Thyroid gland (tissue), 4 donors: ENCODE measurements at regions not wholly inside any gene's neighbourhood (a gene's known extent, or its start where the extent isn't known, plus 50 kb on each side); places are given as distances from the start of the nearest gene placed in this dataset.
A peak's percentile ranks its signal among the peaks of the same experiment; 100 is the strongest.

ENCODE experiments used
- DNase-seq, 2 donors: peaks; one replicate each; pipeline ENCODE4 v3.0.0-alpha.2; 2019
- H3K27ac ChIP-seq, 3 donors: fragments of 200-600 bp; sonication (generic); 1 replicate in 2 of 3; 2 replicates in 1 of 3; pipeline ENCODE4 v1.5.1; 2016 to 2019; ENCODE audit warnings: mild to moderate bottlenecking in 1 of 3, moderate library complexity in 1 of 3
- H3K27me3 ChIP-seq: fragments of 200-600 bp; sonication (generic); one replicate; pipeline ENCODE4 v1.5.1; 2019
- H3K36me3 ChIP-seq, 2 donors: fragments of 200-600 bp; sonication (generic); one replicate each; pipeline ENCODE4 v1.5.1; 2016 to 2019
- H3K4me1 ChIP-seq, 2 donors: fragments of 200-600 bp; sonication (generic); one replicate each; pipeline ENCODE4 v1.5.1; 2017 to 2019
- H3K4me3 ChIP-seq, 3 donors: fragments of 200-600 bp; sonication (generic); replicated peaks in 1 of 3; 1 replicate in 2 of 3; 2 replicates in 1 of 3; pipeline ENCODE4 v1.5.1; 2016; ENCODE audit warnings: mild to moderate bottlenecking in 1 of 3
- H3K9me3 ChIP-seq: fragments of 200-600 bp; sonication (generic); one replicate; pipeline ENCODE4 v1.5.1; 2017
- POLR2A ChIP-seq, 2 donors: fragments of 450-650 bp; IDR thresholded peaks; one replicate each; pipeline ENCODE4 v1.6.1; 2017; ENCODE audit warnings: antibody characterized with exemption in 2 of 2, mild to moderate bottlenecking in 2 of 2, moderate library complexity in 1 of 2
- WGBS, 2 donors: methylation state at CpG; one replicate each; pipeline ENCODE4 v1.1.5; 2017; 5-methylcytosine and 5-hydroxymethylcytosine counted together
- intact Hi-C: fragments of 100-400 bp; cut with DNase I; formaldehyde crosslinking; loops from one replicate; pipeline ENCODE4 v1.15.1; 2023
- TF ChIP-seq, protein P1 (sequence below), 6 experiments: fragments of 200-600 bp in 3 of 6; fragments of 450-650 bp in 3 of 6; sonication (generic) in 3 of 6; IDR thresholded peaks; one replicate each; pipeline ENCODE4 v1.5.1; 2016 to 2019; ENCODE audit warnings: antibody characterized with exemption in 6 of 6, mild to moderate bottlenecking in 2 of 6, inconsistent platforms in 1 of 6, moderate library complexity in 1 of 6

DNA sequence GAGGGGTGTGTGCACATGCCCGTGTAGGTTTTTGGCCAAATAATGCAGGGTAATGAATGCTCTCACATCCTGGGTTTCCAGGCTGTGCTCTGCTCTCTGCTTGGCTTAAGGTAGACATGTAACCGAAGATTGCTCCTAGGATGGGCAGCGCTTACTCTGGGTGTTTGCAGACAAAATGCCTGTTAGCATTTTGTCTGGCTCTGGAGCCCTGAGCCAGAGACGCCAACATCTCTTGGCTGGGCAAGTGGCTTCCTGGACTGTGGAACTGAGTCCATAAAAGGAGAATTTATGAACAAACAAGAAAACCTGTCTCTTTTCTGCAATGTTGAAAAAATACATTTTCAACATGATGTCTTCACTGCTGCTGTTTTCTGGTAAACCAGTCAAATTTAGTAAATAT, 96.0 kb upstream of the TSPAN2 start:
- DNase-seq: no peak
- no peak overlapping the region for H3K27ac ChIP-seq
- no peaks in the 10 kb centered on the region for H3K36me3 ChIP-seq
- no peaks in the 10 kb centered on the region for H3K9me3 ChIP-seq
- TF ChIP-seq, protein P1, sequence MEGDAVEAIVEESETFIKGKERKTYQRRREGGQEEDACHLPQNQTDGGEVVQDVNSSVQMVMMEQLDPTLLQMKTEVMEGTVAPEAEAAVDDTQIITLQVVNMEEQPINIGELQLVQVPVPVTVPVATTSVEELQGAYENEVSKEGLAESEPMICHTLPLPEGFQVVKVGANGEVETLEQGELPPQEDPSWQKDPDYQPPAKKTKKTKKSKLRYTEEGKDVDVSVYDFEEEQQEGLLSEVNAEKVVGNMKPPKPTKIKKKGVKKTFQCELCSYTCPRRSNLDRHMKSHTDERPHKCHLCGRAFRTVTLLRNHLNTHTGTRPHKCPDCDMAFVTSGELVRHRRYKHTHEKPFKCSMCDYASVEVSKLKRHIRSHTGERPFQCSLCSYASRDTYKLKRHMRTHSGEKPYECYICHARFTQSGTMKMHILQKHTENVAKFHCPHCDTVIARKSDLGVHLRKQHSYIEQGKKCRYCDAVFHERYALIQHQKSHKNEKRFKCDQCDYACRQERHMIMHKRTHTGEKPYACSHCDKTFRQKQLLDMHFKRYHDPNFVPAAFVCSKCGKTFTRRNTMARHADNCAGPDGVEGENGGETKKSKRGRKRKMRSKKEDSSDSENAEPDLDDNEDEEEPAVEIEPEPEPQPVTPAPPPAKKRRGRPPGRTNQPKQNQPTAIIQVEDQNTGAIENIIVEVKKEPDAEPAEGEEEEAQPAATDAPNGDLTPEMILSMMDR (IDR thresholded peaks at IDR 0.05): no peak
- no peaks in the 10 kb centered on the region for H3K4me1 ChIP-seq
- intact Hi-C loops: no loop called here
- H3K4me3 ChIP-seq: no peak overlapping the region
- whole genome bisulfite sequencing, 2 donors: 82 to 97% methylated on average over 4 of the region's 4 CpGs
- no peaks in the 10 kb centered on the region for H3K27me3 ChIP-seq

DNA sequence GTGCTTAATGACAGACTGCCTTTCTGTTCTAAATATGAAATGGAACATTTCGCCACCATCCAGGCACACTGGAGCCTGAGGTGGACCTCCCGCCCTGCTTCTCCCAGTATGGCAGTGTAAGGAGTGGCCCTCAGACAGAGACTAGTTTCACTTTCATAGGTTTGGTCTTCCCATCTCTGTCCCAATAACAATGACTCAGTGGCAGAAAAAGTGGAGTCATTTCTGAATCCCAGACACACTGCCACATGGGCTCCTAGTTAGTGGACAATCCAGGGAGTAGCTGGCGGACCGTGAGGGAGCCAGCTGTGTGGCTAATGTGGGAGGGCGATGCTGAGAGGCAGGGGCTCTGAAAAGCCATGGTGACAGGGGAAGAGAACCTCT, 95.6 kb upstream of the TSPAN2 start:
- intact Hi-C loops: no loop called here
- Histone ChIP-seq H3K36me3 (no peaks in the 10 kb centered on the region), H3K27ac (no peak overlapping the region), H3K27me3 (no peaks in the 10 kb centered on the region), H3K4me3 (no peak overlapping the region), H3K9me3 (no peaks in the 10 kb centered on the region), H3K4me1 (no peaks in the 10 kb centered on the region)
- 90 to 94% methylated on average over 5 of the region's 5 CpGs for WGBS, 2 donors
- DNase-seq: no peak
- TF ChIP-seq, protein P1 (IDR thresholded peaks at IDR 0.05): no peak

DNA sequence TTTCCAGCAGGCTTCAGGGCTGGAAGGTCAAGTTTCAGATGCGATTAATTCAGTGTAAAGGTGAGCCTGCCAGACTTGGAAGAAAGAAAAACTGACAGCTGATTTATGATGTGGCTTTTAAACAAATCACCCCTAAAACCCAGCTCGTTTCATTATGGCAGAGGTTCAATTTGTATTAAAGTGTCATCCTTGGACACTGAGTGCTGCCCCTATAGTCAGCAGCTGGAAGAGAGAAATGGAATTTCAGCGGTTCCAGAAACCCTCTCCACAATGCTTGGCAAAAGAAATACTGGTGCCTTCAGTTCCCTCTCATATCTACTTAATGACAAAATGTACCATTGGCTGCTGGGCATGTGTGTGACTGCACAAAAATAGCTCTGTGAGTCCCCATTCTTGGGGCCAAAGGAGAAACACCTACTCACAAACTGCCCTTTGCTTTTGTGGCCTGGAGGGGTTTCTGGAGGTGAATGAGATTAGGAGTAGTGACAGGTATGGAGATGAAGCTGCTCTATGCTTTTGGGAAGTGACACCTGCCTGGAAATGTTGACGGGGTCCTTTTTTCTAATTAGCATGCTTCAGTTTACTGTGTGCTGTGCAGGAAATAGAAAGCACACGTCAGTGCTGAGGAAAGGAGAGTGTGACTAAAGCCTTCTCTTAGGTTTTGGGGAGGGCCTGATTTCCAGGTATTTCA, 95.1 kb upstream of the TSPAN2 start:
- no peak overlapping the region for H3K4me3 ChIP-seq
- no peak for TF ChIP-seq POLR2A (IDR thresholded peaks at IDR 0.05)
- TF ChIP-seq, protein P1 (IDR thresholded peaks at IDR 0.05): no peak
- 67 to 75% methylated on average over 5 of the region's 5 CpGs for WGBS, 2 donors
- H3K27me3 ChIP-seq: no peaks in the 10 kb centered on the region
- intact Hi-C loops: no loop called here
- no peaks in the 10 kb centered on the region for H3K36me3 ChIP-seq
- H3K9me3 ChIP-seq: no peaks in the 10 kb centered on the region
- DNase-seq: no peak
- no peaks in the 10 kb centered on the region for H3K4me1 ChIP-seq
- H3K27ac ChIP-seq: no peak overlapping the region

DNA sequence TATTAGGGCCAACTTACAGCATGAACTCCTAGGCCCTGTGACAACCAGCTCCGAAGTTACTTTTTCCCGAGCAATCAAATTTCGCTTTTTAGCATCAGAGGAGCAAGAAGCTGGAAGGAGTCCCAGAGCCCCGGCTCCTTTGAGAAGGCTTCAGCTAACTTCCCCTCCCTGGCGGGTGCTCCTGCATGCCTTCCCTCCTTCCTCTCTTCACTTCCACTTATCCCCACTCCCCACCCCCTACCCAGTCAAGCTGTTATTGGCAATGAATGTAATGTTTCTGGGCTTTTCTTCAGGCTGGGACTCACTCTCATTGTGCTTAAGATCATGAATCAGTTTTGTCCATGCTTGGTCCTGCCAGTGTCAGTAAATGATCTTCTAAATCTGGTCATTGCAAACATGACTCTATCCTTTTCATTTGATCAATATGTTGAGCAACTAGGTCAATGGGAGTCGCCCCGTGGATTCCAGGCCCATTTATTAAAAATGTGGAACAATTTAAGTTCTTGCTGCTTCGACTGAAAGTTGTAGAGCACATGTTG, 94.5 kb upstream of the TSPAN2 start:
- TF ChIP-seq, protein P1 (IDR thresholded peaks at IDR 0.05): no peak
- no peak for TF ChIP-seq POLR2A (IDR thresholded peaks at IDR 0.05)
- peak; percentile 72 to 78 for DNase-seq
- WGBS, 2 donors: 38 to 41% methylated on average over 8 of the region's 8 CpGs
- no peak overlapping the region for H3K27ac ChIP-seq
- no peaks in the 10 kb centered on the region for H3K36me3 ChIP-seq
- intact Hi-C loops: no loop called here
- no peaks in the 10 kb centered on the region for H3K27me3 ChIP-seq
- no peak overlapping the region for H3K4me3 ChIP-seq
- H3K4me1 ChIP-seq: no peaks in the 10 kb centered on the region
- H3K9me3 ChIP-seq: no peaks in the 10 kb centered on the region

DNA sequence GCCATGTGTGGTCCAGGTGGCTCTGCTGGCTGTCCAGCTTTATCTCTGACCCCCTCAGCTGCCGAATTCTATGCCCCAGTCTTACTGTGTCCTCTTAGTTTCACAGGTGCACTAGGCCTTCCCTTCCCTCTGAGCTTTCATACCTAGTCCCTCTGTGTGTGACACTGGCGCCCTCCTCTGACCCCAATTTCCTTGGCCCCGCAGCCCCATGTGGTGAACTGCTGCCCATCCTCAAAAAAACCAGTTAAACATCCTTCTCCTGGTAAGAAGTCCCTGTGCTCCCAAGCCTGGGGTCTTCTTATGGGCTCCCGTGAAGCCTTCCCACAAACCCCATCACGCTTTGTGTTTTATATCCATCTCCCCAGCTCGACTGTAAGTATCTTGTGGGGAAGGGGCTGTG, 93.9 kb upstream of the TSPAN2 start:
- Histone ChIP-seq H3K27me3 (no peaks in the 10 kb centered on the region), H3K36me3 (no peaks in the 10 kb centered on the region), H3K9me3 (no peaks in the 10 kb centered on the region), H3K4me1 (no peaks in the 10 kb centered on the region), H3K27ac (no peak overlapping the region), H3K4me3 (no peak overlapping the region)
- intact Hi-C loops: no loop called here
- no peak for DNase-seq
- TF ChIP-seq, protein P1 (IDR thresholded peaks at IDR 0.05): no peak
- WGBS, 2 donors: 88 to 95% methylated on average over 6 of the region's 6 CpGs
